GM19043 (cell line): ENCODE measurements at regions not wholly inside any gene's neighbourhood (a gene's known extent, or its start where the extent isn't known, plus 50 kb on each side); places are given as distances from the start of the nearest gene placed in this dataset.

ENCODE experiments used
- ATAC-seq: cut with Tn5 transposase; IDR thresholded peaks from one replicate; pipeline ENCODE4 v1.9.1; 2021; ENCODE audit warnings: low read depth; ENCODE audit not compliant: unreplicated experiment

GRCh38 chr21:25341981-25342380 is 265.3 kb downstream of the MRPL39 start:
- ATAC-seq: no peak

GRCh38 chr21:25338415-25338814 is 268.9 kb downstream of the MRPL39 start:
- ATAC-seq: no peak

GRCh38 chr21:25334046-25334730 is 273.1 kb downstream of the MRPL39 start:
- no peak for ATAC-seq

- no peak for ATAC-seq
These were observed 276.0 kb downstream of the MRPL39 start for GRCh38 chr21:25331286-25331685.

GRCh38 chr21:25330266-25330665 is 277.0 kb downstream of the MRPL39 start:
- ATAC-seq: no peak

GRCh38 chr21:25329227-25329825 is 278.0 kb downstream of the MRPL39 start:
- no peak for ATAC-seq

GRCh38 chr21:25328736-25329135 is 278.5 kb downstream of the MRPL39 start:
- ATAC-seq: no peak

GRCh38 chr21:25326181-25326580 is 281.1 kb downstream of the MRPL39 start:
- no peak for ATAC-seq

GRCh38 chr21:25324666-25325065 is 282.6 kb downstream of the MRPL39 start:
- ATAC-seq: no peak

- ATAC-seq: no peak
These were observed 283.8 kb downstream of the MRPL39 start for GRCh38 chr21:25323356-25323949.

- ATAC-seq: no peak
These were observed 293.0 kb downstream of the MRPL39 start for GRCh38 chr21:25314247-25314646.

GRCh38 chr21:25313829-25314228 is 293.5 kb downstream of the MRPL39 start:
- ATAC-seq: no peak

- ATAC-seq: no peak
These were observed 299.8 kb downstream of the MRPL39 start for GRCh38 chr21:25307489-25307888.

GRCh38 chr21:25304611-25305010 is 302.7 kb downstream of the MRPL39 start:
- no peak for ATAC-seq

- ATAC-seq: no peak
These were observed 306.6 kb downstream of the MRPL39 start for GRCh38 chr21:25300632-25301031.

GRCh38 chr21:25298512-25299491 is 308.5 kb downstream of the MRPL39 start:
- peak; percentile 89 for ATAC-seq

- ATAC-seq: no peak
These were observed 310.2 kb downstream of the MRPL39 start for GRCh38 chr21:25297117-25297516.

GRCh38 chr21:25296252-25296651 is 311.0 kb downstream of the MRPL39 start:
- ATAC-seq: no peak

- no peak for ATAC-seq
These were observed 314.9 kb downstream of the MRPL39 start for GRCh38 chr21:25292396-25292795.

GRCh38 chr21:25283720-25284119 is 323.6 kb downstream of the MRPL39 start:
- ATAC-seq: no peak

GRCh38 chr21:25281134-25281533 is 326.1 kb downstream of the MRPL39 start:
- no peak for ATAC-seq
